HG02571 (cell line): ENCODE measurements at regions not wholly inside any gene's neighbourhood (a gene's known extent, or its start where the extent isn't known, plus 50 kb on each side); places are given as distances from the start of the nearest gene placed in this dataset.
A peak's percentile ranks its signal among the peaks of the same experiment; 100 is the strongest.
"Not testable (repeated sequence)": the region's sequence is repeated elsewhere in the genome, so short reads cannot be mapped to it uniquely, and the experiment has no call there.

ENCODE experiments used
- ATAC-seq: cut with Tn5 transposase; IDR thresholded peaks from one replicate; pipeline ENCODE4 v1.9.1; 2021; ENCODE audit warnings: mild to moderate bottlenecking, moderate library complexity; ENCODE audit not compliant: unreplicated experiment

GRCh38 chr12:58412461-58413060 is 471.2 kb downstream of the ATP23 start:
- ATAC-seq = no peak

DNA sequence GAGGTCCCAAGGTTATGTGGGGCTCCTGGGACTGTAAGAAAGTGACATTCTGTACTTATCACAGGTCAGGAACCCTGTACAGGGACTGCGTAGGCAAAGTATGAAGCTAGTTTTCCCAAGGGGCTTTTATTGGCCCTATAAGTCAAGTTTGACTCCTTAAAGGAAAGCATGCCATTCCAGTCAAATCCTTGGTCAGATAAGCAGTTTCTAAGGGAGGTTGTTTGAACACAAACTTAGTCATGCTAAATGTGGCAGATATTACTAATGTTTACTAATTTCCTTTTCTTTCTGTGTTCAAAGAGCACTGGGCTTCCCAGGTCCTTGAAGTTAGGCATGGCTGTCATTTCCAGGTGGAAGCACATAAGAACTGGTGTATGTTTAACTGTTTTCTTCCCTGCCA is 472.4 kb downstream of the ATP23 start:
- ATAC-seq = no peak

GRCh38 chr12:58414398-58414871 is 473.1 kb downstream of the ATP23 start:
- ATAC-seq = no peak

DNA sequence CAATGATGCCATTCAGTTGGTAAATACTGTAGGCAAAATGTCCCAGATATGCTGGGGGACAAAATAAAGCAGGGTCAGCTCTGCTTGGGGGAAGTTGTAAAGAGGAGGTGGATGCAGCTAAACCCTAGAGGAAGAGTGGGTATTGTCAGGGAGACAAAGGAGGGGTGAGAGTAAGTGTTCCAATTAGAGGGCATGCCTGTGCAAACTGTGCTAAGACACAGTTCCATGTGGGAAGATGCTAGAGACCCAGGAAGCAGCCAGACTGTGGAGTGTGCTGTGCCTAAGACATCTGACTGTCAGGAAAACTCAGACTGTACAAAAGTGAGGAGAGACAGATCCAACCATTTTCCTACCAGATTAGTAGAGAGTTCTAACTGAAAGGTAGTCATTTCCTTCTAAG is 474.3 kb downstream of the ATP23 start:
- ATAC-seq = no peak

- ATAC-seq = no peak
Measured at GRCh38 chr12:58416236-58416635, 474.9 kb downstream of the ATP23 start.

DNA sequence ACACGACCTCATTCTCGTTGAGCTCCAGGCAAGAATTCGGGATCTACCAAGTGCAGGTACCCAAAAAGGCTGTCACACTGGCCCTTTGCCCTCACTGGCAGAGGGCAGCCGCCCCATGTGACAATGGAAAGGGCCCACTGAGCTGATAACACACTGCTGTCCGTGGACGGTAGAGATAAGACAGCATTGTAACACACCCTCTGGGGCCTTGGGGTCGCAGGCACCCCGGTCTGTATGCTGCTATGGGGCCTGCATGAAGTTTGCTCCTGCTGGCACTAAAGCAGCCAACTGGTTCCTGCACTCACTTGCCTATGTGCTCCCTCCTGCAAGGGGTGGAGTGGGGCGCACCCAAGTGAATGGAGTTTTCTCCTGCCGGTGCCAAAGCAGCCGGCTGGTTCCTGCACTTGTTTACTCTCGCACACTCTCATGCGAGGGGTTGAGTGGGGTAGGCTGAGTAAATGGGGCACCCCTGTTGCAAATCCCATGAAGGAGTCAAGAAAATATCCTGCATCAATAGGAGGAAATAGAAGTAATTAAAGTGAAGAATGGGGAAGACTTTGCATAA is 477.9 kb downstream of the ATP23 start:
- no peak for ATAC-seq

DNA sequence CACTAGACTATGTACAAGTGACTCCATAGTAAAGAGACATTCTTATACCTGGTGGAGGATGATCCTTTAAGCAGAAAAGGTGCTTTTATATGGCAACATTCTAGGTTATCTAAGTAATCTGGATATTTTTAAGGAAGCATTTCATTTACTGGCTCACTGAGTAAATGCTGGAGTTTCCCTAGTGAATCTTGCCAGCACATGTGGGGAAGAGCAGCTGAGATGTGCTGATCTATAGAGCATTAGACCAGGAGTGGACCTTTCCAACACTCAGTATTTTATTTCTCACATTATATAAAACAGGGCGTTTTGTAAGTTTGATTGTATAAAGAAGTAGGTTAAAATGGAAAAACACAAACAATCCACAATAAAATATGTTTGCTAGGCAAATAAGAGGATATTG is 478.5 kb downstream of the ATP23 start:
- ATAC-seq = no peak

DNA sequence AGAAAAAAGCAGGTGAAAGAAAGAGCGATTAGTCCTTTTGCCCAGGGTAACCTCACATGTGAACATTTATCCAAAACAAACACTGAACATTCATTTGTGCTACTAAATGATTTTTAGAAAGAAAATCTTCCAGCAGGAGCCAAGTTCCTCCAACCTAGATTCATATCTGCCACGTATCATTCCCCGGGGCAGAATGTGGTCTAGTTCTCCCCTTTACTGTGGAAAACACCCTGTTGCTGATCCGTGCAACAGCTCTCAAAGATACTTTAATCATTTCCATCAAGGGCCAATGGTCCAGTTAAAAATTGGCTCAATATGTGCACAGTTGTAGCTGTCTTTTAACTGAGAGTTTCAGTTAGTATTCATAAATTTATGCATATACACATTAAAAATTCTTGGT is 479.1 kb downstream of the ATP23 start:
- no peak for ATAC-seq

- ATAC-seq = no peak
Measured at GRCh38 chr12:58421990-58422389, 480.6 kb downstream of the ATP23 start.

DNA sequence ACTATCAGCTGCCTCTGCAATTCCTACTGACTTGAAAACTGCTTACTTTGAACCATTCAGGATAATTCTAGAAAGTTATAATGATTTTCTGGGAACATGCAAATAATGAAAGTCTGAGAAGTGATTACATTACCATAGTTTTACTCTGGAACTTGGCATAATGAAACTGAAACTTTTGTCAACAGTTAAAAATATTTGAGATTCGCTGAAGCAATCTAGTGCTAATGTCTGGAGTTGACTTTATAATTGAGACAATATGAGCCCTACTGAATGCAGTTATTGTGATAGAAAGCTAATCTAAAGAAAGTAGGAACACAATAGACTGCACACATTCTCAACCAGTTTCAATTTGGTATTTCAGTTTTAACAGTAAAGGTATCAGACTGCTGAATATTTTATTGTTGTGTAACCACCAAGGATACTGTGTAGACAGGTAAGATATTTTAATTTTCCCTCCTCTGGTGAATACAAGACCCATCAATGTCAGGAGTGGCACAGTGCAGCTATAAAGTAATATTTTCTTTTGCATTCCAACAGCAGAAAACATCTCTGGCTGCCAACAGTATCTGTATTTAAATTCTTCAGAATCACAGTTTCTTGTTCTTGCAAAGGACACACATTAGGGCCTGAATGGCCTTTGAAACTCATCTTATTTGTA is 483.5 kb downstream of the ATP23 start:
- ATAC-seq = no peak

- ATAC-seq = peak; percentile 97
Measured at GRCh38 chr12:58425481-58426392, 484.4 kb downstream of the ATP23 start.

DNA sequence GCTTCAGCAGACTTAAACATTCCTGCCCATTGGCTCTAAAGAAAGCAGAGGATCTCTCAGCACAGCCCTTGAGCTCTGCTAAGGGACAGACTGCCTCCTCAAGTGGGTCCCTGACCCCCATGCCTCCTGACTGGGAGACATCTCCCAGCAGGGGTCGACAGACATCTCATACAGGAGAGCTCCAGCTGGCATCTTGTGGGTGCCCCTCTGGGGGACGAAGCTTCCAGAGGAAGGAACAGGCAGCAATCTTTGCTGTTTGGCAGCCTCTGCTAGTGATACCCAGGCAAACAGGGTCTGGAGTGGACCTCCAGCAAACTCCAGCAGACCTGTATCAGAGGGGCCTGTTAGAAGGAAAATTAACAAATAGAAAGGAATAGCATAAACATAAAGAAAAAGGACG is 485.1 kb downstream of the ATP23 start:
- ATAC-seq = not testable (repeated sequence)

- no peak for ATAC-seq
Measured at GRCh38 chr12:58433959-58434358, 486.3 kb downstream of the LRIG3 start.

- ATAC-seq = no peak
Measured at GRCh38 chr12:58434726-58435125, 485.6 kb downstream of the LRIG3 start.

- ATAC-seq = peak; percentile 91
Measured at GRCh38 chr12:58435647-58436046, 484.7 kb downstream of the LRIG3 start.

- no peak for ATAC-seq
Measured at GRCh38 chr12:58441483-58441882, 478.8 kb downstream of the LRIG3 start.

- ATAC-seq = peak; percentile 74
Measured at GRCh38 chr12:58443273-58443980, 476.9 kb downstream of the LRIG3 start.

- no peak for ATAC-seq
Measured at GRCh38 chr12:58443981-58444371, 476.3 kb downstream of the LRIG3 start.

DNA sequence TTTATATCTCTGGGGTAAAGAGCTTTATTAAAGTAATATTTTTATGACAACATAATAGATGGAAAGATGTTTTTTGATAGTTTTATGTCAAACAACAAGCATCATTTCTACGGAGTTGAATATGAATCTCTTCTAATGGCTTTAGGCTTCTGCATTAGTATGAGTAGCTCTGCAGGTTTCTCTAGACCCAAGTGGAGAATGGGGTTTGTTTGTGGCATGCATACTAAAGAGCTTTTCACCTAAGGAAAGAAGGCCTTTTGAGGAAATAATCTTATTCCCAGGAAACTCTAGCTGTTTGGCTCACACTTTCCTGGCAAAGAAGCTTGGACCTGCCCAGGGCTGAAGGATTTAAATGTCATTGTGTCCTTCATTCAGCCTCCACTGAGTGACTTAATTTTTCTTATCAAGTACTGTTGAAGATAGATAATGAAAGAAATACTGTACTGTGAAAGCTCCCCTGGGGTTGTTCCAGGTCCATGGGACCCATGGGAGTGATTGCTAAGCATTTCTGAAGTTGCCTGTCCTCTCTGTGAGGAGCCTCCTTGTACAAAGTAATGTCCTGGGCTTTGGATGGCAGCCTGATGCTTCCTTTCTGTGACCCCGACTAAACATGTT is 469.3 kb downstream of the LRIG3 start:
- no peak for ATAC-seq

DNA sequence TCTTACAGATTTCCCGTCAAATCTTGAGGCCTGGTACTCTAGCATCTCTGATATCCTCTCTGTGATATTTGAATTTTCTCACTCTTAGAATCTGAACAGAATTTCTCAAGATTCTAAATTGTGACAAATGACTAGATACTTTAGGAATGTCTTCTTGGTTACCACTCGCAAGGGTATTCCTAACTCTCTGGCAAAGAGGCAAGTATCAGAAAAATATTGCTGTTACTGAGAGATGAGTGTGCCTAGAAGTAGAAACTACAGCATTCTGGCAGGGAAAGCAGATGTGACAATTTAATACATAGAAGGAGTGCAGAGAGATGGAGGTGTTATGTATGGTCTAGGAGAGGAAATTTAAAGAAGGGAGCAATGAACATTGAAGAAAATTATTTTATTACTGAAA is 467.8 kb downstream of the LRIG3 start:
- no peak for ATAC-seq
